HEK293 (cell line): ENCODE measurements at regions not wholly inside any gene's neighbourhood (a gene's known extent, or its start where the extent isn't known, plus 50 kb on each side); places are given as distances from the start of the nearest gene placed in this dataset.

Source experiments
- CTCF ChIA-PET: fragments of 350-600 bp; formaldehyde crosslinking; extraction: SDS; loops from one replicate; lab custom pipeline; 2021; ENCODE audit warnings: antibody characterized with exemption; lab: Yijun Ruan, JAX
- POLR2A ChIA-PET: fragments of 300-600 bp; formaldehyde crosslinking; extraction: SDS; loops from one replicate; lab custom pipeline; 2020; ENCODE audit warnings: antibody characterized with exemption, inconsistent platforms; lab: Yijun Ruan, JAX
- H3K27ac ChIP-seq: fragments of 200-500 bp; sonication (Bioruptor generic); 2 replicates; pipeline ENCODE4 v1.5.1; 2014; ENCODE audit warnings: low read depth, low read length, control low read depth, inconsistent platforms; ENCODE audit errors: extremely low read depth
- H3K36me3 ChIP-seq, 2 experiments: fragments of 200-500 bp in 1 of 2; sonication (Bioruptor generic) in 1 of 2; 1 replicate in 1 of 2; 2 replicates in 1 of 2; pipeline ENCODE4 v1.5.1; 2014 to 2017; ENCODE audit warnings: inconsistent platforms in 2 of 2, low read length in 2 of 2; ENCODE audit not compliant: control insufficient read depth in 2 of 2, insufficient read depth in 1 of 2
- H3K4me1 ChIP-seq: fragments of 200-500 bp; sonication (Bioruptor generic); 2 replicates; pipeline ENCODE4 v1.5.1; 2014; ENCODE audit warnings: mild to moderate bottlenecking, low read length, inconsistent platforms; ENCODE audit not compliant: control insufficient read depth, insufficient read depth
- H3K4me3 ChIP-seq: 2 replicates; pipeline ENCODE4 v1.5.1; 2011; ENCODE audit warnings: low read depth, mild to moderate bottlenecking, control low read depth, low read length, moderate library complexity
- H3K9me3 ChIP-seq: fragments of 200-500 bp; sonication (Bioruptor generic); 2 replicates; pipeline ENCODE4 v1.5.1; 2014; ENCODE audit warnings: low read depth, low read length, inconsistent platforms; ENCODE audit not compliant: control insufficient read depth, insufficient read depth
- GLI4 ChIP-seq: fragments of 450-650 bp; formaldehyde crosslinking; IDR thresholded peaks from 2 replicates; pipeline ENCODE4 v1.5.1; 2016; ENCODE audit warnings: missing biosample characterization, missing genetic modification characterization
- HOXA7 ChIP-seq: sonication (generic); formaldehyde crosslinking; IDR thresholded peaks from 2 replicates; pipeline ENCODE4 v1.8.1; 2022; ENCODE audit warnings: missing genetic modification reagents, borderline replicate concordance
- KLF7 ChIP-seq: fragments of 450-650 bp; formaldehyde crosslinking; IDR thresholded peaks from 2 replicates; pipeline ENCODE4 v1.5.1; 2016; ENCODE audit warnings: missing biosample characterization, missing genetic modification characterization, borderline replicate concordance
- MZF1 ChIP-seq: fragments of 450-650 bp; formaldehyde crosslinking; IDR thresholded peaks from 2 replicates; pipeline ENCODE4 v1.5.1; 2017; ENCODE audit warnings: missing biosample characterization, missing genetic modification characterization, borderline replicate concordance
- PRDM1 ChIP-seq: fragments of 450-650 bp; formaldehyde crosslinking; IDR thresholded peaks from 2 replicates; pipeline ENCODE4; 2016; ENCODE audit warnings: missing biosample characterization, missing genetic modification characterization
- RBAK ChIP-seq: fragments of 450-650 bp; formaldehyde crosslinking; IDR thresholded peaks from 2 replicates; pipeline ENCODE4 v1.5.1; 2016; ENCODE audit warnings: missing biosample characterization, missing genetic modification characterization
- SALL2 ChIP-seq: fragments of 450-650 bp; formaldehyde crosslinking; IDR thresholded peaks from 2 replicates; pipeline ENCODE4 v1.5.0; 2017; ENCODE audit warnings: missing biosample characterization, mild to moderate bottlenecking, missing genetic modification characterization, borderline replicate concordance
- WT1 ChIP-seq: fragments of 450-650 bp; formaldehyde crosslinking; IDR thresholded peaks from 2 replicates; pipeline ENCODE4 v1.5.1; 2016; ENCODE audit warnings: missing biosample characterization, missing genetic modification characterization
- ZBTB20 ChIP-seq: fragments of 450-650 bp; formaldehyde crosslinking; IDR thresholded peaks from 2 replicates; pipeline ENCODE4 v1.5.1; 2016; ENCODE audit warnings: missing biosample characterization, missing genetic modification characterization
- ZBTB21 ChIP-seq: fragments of 450-650 bp; formaldehyde crosslinking; IDR thresholded peaks from 2 replicates; pipeline ENCODE4 v1.5.1; 2017; ENCODE audit warnings: missing biosample characterization, missing genetic modification characterization
- ZFP3 ChIP-seq: fragments of 450-650 bp; formaldehyde crosslinking; IDR thresholded peaks from 2 replicates; pipeline ENCODE4 v1.5.1; 2016; ENCODE audit warnings: low read depth, missing biosample characterization, missing genetic modification characterization
- ZFP41 ChIP-seq: fragments of 450-650 bp; formaldehyde crosslinking; IDR thresholded peaks from 2 replicates; pipeline ENCODE4 v1.5.1; 2016; ENCODE audit warnings: missing biosample characterization, missing genetic modification characterization, borderline replicate concordance
- ZNF10 ChIP-seq: fragments of 450-650 bp; formaldehyde crosslinking; IDR thresholded peaks from 2 replicates; pipeline ENCODE4 v1.5.1; 2017; ENCODE audit warnings: missing biosample characterization, missing genetic modification characterization
- ZNF114 ChIP-seq: fragments of 450-650 bp; formaldehyde crosslinking; IDR thresholded peaks from 2 replicates; pipeline ENCODE4 v1.5.0; 2017; ENCODE audit warnings: missing biosample characterization, missing genetic modification characterization
- ZNF146 ChIP-seq: fragments of 450-650 bp; formaldehyde crosslinking; IDR thresholded peaks from 2 replicates; pipeline ENCODE4 v1.5.1; 2016; ENCODE audit warnings: missing biosample characterization, missing genetic modification characterization
- ZNF155 ChIP-seq: fragments of 450-650 bp; formaldehyde crosslinking; IDR thresholded peaks from 2 replicates; pipeline ENCODE4 v1.5.1; 2016; ENCODE audit warnings: missing biosample characterization, missing genetic modification characterization
- ZNF202 ChIP-seq: fragments of 450-650 bp; formaldehyde crosslinking; IDR thresholded peaks from 2 replicates; pipeline ENCODE4 v1.5.1; 2016; ENCODE audit warnings: missing biosample characterization, missing genetic modification characterization, borderline replicate concordance
- ZNF23 ChIP-seq: fragments of 450-650 bp; formaldehyde crosslinking; IDR thresholded peaks from 2 replicates; pipeline ENCODE4 v1.5.1; 2016; ENCODE audit warnings: missing biosample characterization, missing genetic modification characterization, borderline replicate concordance
- ZNF473 ChIP-seq: fragments of 450-650 bp; formaldehyde crosslinking; IDR thresholded peaks from 2 replicates; pipeline ENCODE4 v1.5.1; 2017; ENCODE audit warnings: missing biosample characterization, missing genetic modification characterization
- ZNF521 ChIP-seq: fragments of 450-650 bp; formaldehyde crosslinking; IDR thresholded peaks from 2 replicates; pipeline ENCODE4 v1.5.1; 2017; ENCODE audit warnings: missing biosample characterization, mild to moderate bottlenecking, missing genetic modification characterization
- ZNF544 ChIP-seq: fragments of 450-650 bp; formaldehyde crosslinking; IDR thresholded peaks from 2 replicates; pipeline ENCODE4 v1.5.0; 2017; ENCODE audit warnings: missing biosample characterization, missing genetic modification characterization
- ZNF548 ChIP-seq: fragments of 450-650 bp; formaldehyde crosslinking; IDR thresholded peaks from 2 replicates; pipeline ENCODE4 v1.5.1; 2016; ENCODE audit warnings: missing biosample characterization, missing genetic modification characterization
- ZNF558 ChIP-seq: fragments of 450-650 bp; formaldehyde crosslinking; IDR thresholded peaks from 2 replicates; pipeline ENCODE4 v1.5.1; 2016; ENCODE audit warnings: missing biosample characterization, missing genetic modification characterization
- ZNF560 ChIP-seq: fragments of 450-650 bp; formaldehyde crosslinking; IDR thresholded peaks from 2 replicates; pipeline ENCODE4 v1.5.1; 2017; ENCODE audit warnings: missing biosample characterization, missing genetic modification characterization, borderline replicate concordance
- ZNF624 ChIP-seq: fragments of 450-650 bp; formaldehyde crosslinking; IDR thresholded peaks from 2 replicates; pipeline ENCODE4 v1.5.1; 2017; ENCODE audit warnings: missing biosample characterization, missing genetic modification characterization
- ZNF654 ChIP-seq: fragments of 450-650 bp; formaldehyde crosslinking; IDR thresholded peaks from 2 replicates; pipeline ENCODE4 v1.5.1; 2016; ENCODE audit warnings: low read depth, missing biosample characterization, missing genetic modification characterization
- ZNF677 ChIP-seq: fragments of 450-650 bp; IDR thresholded peaks from 2 replicates; pipeline ENCODE4 v1.5.0; 2018; ENCODE audit warnings: missing biosample characterization, mild to moderate bottlenecking, missing genetic modification characterization, moderate library complexity
- ZNF701 ChIP-seq: fragments of 450-650 bp; formaldehyde crosslinking; IDR thresholded peaks from 2 replicates; pipeline ENCODE4 v1.5.1; 2016; ENCODE audit warnings: missing biosample characterization, missing genetic modification characterization
- TF ChIP-seq, protein P1 (sequence below): fragments of 450-650 bp; IDR thresholded peaks from 2 replicates; pipeline ENCODE4 v1.5.1; 2018; ENCODE audit warnings: missing biosample characterization, missing genetic modification characterization
- TF ChIP-seq, protein P2 (sequence below): fragments of 450-650 bp; formaldehyde crosslinking; IDR thresholded peaks from 2 replicates; pipeline ENCODE4 v1.5.1; 2017; ENCODE audit warnings: missing biosample characterization, missing genetic modification characterization
- TF ChIP-seq, protein P3 (sequence below): fragments of 450-650 bp; formaldehyde crosslinking; IDR thresholded peaks from 2 replicates; pipeline ENCODE4 v1.5.1; 2017; ENCODE audit warnings: missing biosample characterization, missing genetic modification characterization
- TF ChIP-seq, protein P4 (sequence below): fragments of 450-650 bp; formaldehyde crosslinking; IDR thresholded peaks from 2 replicates; pipeline ENCODE4 v1.5.1; 2016; ENCODE audit warnings: missing biosample characterization, missing genetic modification characterization, borderline replicate concordance

GRCh38 chr15:62732078-62732477, 310.5 kb upstream of the TPM1 start:
- Histone ChIP-seq H3K4me1 (0 out of 2 replicates have a peak, but pooled peaks cover 4% of the 10 kb centered on the region), H3K4me3 (no peak overlapping the region), H3K36me3 (no peaks in the 10 kb centered on the region), H3K9me3 (no peaks in the 10 kb centered on the region; the same call in 1 of the 2 replicates), H3K27ac (no peak overlapping the region)
- TF ChIP-seq, protein P1, sequence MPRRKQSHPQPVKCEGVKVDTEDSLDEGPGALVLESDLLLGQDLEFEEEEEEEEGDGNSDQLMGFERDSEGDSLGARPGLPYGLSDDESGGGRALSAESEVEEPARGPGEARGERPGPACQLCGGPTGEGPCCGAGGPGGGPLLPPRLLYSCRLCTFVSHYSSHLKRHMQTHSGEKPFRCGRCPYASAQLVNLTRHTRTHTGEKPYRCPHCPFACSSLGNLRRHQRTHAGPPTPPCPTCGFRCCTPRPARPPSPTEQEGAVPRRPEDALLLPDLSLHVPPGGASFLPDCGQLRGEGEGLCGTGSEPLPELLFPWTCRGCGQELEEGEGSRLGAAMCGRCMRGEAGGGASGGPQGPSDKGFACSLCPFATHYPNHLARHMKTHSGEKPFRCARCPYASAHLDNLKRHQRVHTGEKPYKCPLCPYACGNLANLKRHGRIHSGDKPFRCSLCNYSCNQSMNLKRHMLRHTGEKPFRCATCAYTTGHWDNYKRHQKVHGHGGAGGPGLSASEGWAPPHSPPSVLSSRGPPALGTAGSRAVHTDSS, result no peak
- TF ChIP-seq ZNF146 (no peak), GLI4 (no peak), ZNF155 (tag by site-specific recombination) (no peak), ZFP3 (no peak), WT1 (no peak), RBAK (tag by site-specific recombination) (no peak), PRDM1 (tag by site-specific recombination) (no peak), ZNF473 (tag by site-specific recombination) (no peak), ZNF624 (tag by site-specific recombination) (no peak), ZNF521 (no peak), ZBTB20 (tag by site-specific recombination) (no peak), ZBTB21 (no peak), ZNF114 (no peak), KLF7 (no peak), ZNF654 (tag by site-specific recombination) (no peak)
- TF ChIP-seq, protein P2, sequence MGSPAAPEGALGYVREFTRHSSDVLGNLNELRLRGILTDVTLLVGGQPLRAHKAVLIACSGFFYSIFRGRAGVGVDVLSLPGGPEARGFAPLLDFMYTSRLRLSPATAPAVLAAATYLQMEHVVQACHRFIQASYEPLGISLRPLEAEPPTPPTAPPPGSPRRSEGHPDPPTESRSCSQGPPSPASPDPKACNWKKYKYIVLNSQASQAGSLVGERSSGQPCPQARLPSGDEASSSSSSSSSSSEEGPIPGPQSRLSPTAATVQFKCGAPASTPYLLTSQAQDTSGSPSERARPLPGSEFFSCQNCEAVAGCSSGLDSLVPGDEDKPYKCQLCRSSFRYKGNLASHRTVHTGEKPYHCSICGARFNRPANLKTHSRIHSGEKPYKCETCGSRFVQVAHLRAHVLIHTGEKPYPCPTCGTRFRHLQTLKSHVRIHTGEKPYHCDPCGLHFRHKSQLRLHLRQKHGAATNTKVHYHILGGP (tag by site-specific recombination), result no peak
- TF ChIP-seq, protein P3, sequence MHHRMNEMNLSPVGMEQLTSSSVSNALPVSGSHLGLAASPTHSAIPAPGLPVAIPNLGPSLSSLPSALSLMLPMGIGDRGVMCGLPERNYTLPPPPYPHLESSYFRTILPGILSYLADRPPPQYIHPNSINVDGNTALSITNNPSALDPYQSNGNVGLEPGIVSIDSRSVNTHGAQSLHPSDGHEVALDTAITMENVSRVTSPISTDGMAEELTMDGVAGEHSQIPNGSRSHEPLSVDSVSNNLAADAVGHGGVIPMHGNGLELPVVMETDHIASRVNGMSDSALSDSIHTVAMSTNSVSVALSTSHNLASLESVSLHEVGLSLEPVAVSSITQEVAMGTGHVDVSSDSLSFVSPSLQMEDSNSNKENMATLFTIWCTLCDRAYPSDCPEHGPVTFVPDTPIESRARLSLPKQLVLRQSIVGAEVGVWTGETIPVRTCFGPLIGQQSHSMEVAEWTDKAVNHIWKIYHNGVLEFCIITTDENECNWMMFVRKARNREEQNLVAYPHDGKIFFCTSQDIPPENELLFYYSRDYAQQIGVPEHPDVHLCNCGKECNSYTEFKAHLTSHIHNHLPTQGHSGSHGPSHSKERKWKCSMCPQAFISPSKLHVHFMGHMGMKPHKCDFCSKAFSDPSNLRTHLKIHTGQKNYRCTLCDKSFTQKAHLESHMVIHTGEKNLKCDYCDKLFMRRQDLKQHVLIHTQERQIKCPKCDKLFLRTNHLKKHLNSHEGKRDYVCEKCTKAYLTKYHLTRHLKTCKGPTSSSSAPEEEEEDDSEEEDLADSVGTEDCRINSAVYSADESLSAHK (tag by site-specific recombination), result no peak
- CTCF ChIA-PET, result interaction anchor here (2.8 kb wide), 1 partner anchor 10 kb away, joined by 14 read pairs; no protein-coding TSS in a partner anchor
- POLR2A ChIA-PET, result no interaction called here

DNA sequence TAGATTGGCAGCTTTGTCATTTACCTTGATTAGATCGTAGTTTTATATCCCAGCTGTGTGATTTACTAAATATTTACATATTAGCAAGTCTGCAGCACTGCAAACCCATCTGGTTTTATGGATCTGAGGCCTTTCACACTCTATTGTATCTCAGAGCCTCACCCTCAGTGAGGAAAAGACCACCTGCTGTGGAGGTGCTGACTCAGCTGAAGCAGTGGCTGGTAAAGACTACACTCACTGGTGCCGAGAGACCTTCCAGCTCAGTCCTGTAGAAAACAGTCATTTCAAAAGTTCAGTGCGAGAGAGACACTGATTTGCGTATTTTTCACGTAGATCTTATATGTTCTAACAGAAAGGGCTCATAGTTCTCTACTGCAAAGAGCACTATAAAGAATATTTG, 307.8 kb upstream of the TPM1 start:
- Histone ChIP-seq H3K4me1 (0 out of 2 replicates have a peak, but pooled peaks cover 4% of the 10 kb centered on the region), H3K4me3 (no peak overlapping the region), H3K36me3 (no peaks in the 10 kb centered on the region), H3K27ac (no peak overlapping the region), H3K9me3 (no peaks in the 10 kb centered on the region; the same call in 1 of the 2 replicates)
- CTCF ChIA-PET, result interaction anchor here (0.6 to 2.0 kb wide), 2 partner anchors 10 to 101 kb away, joined by 3 to 5 read pairs; no protein-coding TSS in a partner anchor
- POLR2A ChIA-PET, result no interaction called here
- TF ChIP-seq ZNF202, result no peak
- no peak for TF ChIP-seq HOXA7 (CRISPR knock-in tag)
- no peak for TF ChIP-seq ZNF677 (tag by site-specific recombination)
- TF ChIP-seq ZNF560, result no peak
- no peak for TF ChIP-seq ZNF548
- TF ChIP-seq ZFP41 (tag by site-specific recombination), result no peak
- TF ChIP-seq SALL2, result no peak
- TF ChIP-seq ZNF544 (tag by site-specific recombination), result no peak
- no peak for TF ChIP-seq ZNF23 (tag by site-specific recombination)
- TF ChIP-seq, protein P4, sequence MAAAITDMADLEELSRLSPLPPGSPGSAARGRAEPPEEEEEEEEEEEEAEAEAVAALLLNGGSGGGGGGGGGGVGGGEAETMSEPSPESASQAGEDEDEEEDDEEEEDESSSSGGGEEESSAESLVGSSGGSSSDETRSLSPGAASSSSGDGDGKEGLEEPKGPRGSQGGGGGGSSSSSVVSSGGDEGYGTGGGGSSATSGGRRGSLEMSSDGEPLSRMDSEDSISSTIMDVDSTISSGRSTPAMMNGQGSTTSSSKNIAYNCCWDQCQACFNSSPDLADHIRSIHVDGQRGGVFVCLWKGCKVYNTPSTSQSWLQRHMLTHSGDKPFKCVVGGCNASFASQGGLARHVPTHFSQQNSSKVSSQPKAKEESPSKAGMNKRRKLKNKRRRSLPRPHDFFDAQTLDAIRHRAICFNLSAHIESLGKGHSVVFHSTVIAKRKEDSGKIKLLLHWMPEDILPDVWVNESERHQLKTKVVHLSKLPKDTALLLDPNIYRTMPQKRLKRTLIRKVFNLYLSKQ (tag by site-specific recombination), result no peak
- TF ChIP-seq ZNF558 (tag by site-specific recombination), result no peak
- no peak for TF ChIP-seq ZNF10 (tag by site-specific recombination)
- TF ChIP-seq MZF1 (tag by site-specific recombination), result no peak
- no peak for TF ChIP-seq ZBTB20 (tag by site-specific recombination)
- no peak for TF ChIP-seq ZNF701 (tag by site-specific recombination)
- TF ChIP-seq ZFP3, result no peak
